PFSK-1 (cell line): ENCODE measurements at regions not wholly inside any gene's neighbourhood (a gene's known extent, or its start where the extent isn't known, plus 50 kb on each side); places are given as distances from the start of the nearest gene placed in this dataset.

Experiments used
- FOXP2 ChIP-seq: optimal IDR thresholded peaks from 2 replicates; pipeline ENCODE3; 2011; ENCODE audit warnings: borderline replicate concordance, control low read depth, inconsistent platforms; ENCODE audit not compliant: insufficient read depth; ENCODE audit errors: extremely low read length, extremely low read depth
- POLR2AphosphoS5 ChIP-seq: IDR thresholded peaks from 2 replicates; pipeline ENCODE4 v1.6.1; 2012; ENCODE audit warnings: low read depth, mild to moderate bottlenecking, control low read depth, low read length, moderate library complexity
- SIN3A ChIP-seq: IDR thresholded peaks from 2 replicates; pipeline ENCODE4 v1.6.1; 2012; ENCODE audit warnings: mild to moderate bottlenecking, low read length, moderate library complexity, borderline replicate concordance; ENCODE audit not compliant: insufficient read depth
- TAF1 ChIP-seq: IDR thresholded peaks from 2 replicates; pipeline ENCODE4 v1.6.1; 2012; ENCODE audit warnings: low read length, control low read depth, borderline replicate concordance; ENCODE audit not compliant: insufficient read depth
- TF ChIP-seq, protein P1 (sequence below), 2 experiments: IDR thresholded peaks; 2 replicates each; pipeline versions ENCODE4 v1.6.1 to v1.8.0; 2011 to 2012; ENCODE audit warnings: low read depth in 2 of 2, low read length in 2 of 2, control low read depth in 1 of 2, inconsistent platforms in 1 of 2, mild to moderate bottlenecking in 1 of 2, moderate library complexity in 1 of 2; ENCODE audit not compliant: insufficient read depth in 1 of 2

DNA sequence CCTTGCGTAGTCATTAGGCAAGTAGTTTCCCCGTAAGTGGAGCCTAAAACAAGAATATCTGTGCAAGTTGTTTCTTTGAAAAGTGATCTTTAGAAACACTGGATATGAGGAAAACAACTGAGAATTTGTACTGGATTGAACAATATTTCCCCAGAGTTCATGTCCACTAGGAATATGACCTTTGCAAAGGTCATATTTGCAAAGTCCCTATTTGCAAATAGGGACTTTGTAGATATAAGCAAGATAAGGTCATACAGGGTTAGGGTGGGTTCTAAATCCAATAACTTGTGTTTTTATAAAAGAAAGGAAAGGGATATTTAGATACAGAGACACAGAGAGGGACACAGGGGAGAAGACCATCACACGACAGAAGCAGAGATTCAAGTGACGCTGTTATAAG is 489.2 kb upstream of the ATXN8OS start:
- TF ChIP-seq POLR2AphosphoS5 (no peak), SIN3A (no peak), TAF1 (no peak), FOXP2 (no peak)
- TF ChIP-seq, protein P1, sequence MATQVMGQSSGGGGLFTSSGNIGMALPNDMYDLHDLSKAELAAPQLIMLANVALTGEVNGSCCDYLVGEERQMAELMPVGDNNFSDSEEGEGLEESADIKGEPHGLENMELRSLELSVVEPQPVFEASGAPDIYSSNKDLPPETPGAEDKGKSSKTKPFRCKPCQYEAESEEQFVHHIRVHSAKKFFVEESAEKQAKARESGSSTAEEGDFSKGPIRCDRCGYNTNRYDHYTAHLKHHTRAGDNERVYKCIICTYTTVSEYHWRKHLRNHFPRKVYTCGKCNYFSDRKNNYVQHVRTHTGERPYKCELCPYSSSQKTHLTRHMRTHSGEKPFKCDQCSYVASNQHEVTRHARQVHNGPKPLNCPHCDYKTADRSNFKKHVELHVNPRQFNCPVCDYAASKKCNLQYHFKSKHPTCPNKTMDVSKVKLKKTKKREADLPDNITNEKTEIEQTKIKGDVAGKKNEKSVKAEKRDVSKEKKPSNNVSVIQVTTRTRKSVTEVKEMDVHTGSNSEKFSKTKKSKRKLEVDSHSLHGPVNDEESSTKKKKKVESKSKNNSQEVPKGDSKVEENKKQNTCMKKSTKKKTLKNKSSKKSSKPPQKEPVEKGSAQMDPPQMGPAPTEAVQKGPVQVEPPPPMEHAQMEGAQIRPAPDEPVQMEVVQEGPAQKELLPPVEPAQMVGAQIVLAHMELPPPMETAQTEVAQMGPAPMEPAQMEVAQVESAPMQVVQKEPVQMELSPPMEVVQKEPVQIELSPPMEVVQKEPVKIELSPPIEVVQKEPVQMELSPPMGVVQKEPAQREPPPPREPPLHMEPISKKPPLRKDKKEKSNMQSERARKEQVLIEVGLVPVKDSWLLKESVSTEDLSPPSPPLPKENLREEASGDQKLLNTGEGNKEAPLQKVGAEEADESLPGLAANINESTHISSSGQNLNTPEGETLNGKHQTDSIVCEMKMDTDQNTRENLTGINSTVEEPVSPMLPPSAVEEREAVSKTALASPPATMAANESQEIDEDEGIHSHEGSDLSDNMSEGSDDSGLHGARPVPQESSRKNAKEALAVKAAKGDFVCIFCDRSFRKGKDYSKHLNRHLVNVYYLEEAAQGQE (IDR thresholded peaks at IDR 0.05; ENCODE audit: insufficient read depth in 1 of 2, low read depth in 2 of 2, low read length in 2 of 2): no peak
